Left ventricle myocardium inferior (tissue), 1 donor: ENCODE measurements at regions not wholly inside any gene's neighbourhood (a gene's known extent, or its start where the extent isn't known, plus 50 kb on each side); places are given as distances from the start of the nearest gene placed in this dataset.

ENCODE experiments used
- DNase-seq: peaks from one replicate; pipeline ENCODE4 v3.0.0-alpha.2; 2020
- H3K27ac ChIP-seq: fragments of 200-600 bp; replicated peaks from 2 replicates; pipeline ENCODE4 v1.8.0; 2021
- H3K27me3 ChIP-seq: fragments of 200-600 bp; 2 replicates; pipeline ENCODE4 v1.8.0; 2021; ENCODE audit warnings: low read depth
- H3K36me3 ChIP-seq: fragments of 200-600 bp; 2 replicates; pipeline ENCODE4 v1.8.0; 2021
- H3K4me1 ChIP-seq: fragments of 200-600 bp; 2 replicates; pipeline ENCODE4 v1.8.0; 2021
- H3K4me3 ChIP-seq: fragments of 200-600 bp; 2 replicates; pipeline ENCODE4 v1.8.0; 2021; ENCODE audit warnings: mild to moderate bottlenecking, moderate library complexity
- H3K9me3 ChIP-seq: fragments of 200-600 bp; replicated peaks from 2 replicates; pipeline ENCODE4 v1.8.0; 2021
- intact Hi-C: fragments of 100-400 bp; cut with micrococcal nuclease; formaldehyde crosslinking; loops from one replicate; pipeline ENCODE4 v1.11.0; 2022
- TF ChIP-seq, protein P1 (sequence below): fragments of 200-600 bp; IDR thresholded peaks from 2 replicates; pipeline ENCODE4 v1.8.0; 2021; ENCODE audit warnings: antibody characterized with exemption, mild to moderate bottlenecking, borderline replicate concordance
- donor health status: DM: no; HTN: yes; CAD: no; lungs with severe emphysema.

DNA sequence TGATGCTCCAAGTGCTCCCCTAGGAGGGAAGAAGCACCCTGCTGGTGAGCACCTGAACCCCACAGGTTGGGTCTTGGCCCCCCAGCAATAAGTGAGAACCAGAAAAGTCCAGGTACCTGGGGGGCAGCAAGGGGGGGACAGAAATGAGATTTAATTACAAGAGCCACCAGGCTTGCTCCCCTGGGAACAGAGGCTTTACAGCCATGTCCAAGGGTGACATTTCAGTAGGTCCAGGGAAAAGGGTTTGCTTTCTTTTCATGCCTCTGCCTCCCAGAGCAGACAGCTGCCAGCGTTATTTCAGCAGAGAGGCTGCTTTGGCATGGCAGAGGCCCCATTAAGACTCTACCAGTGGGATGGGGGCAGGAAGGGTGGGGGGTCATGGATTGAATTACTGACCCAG, 437.7 kb downstream of the BUD13 start:
- H3K9me3 ChIP-seq, result peaks cover 20% of the 10 kb centered on the region
- no peaks in the 10 kb centered on the region for H3K36me3 ChIP-seq
- H3K4me1 ChIP-seq, result no peaks in the 10 kb centered on the region
- intact Hi-C loops, result no loop called here
- DNase-seq, result no peak
- H3K27ac ChIP-seq, result no peak overlapping the region
- H3K4me3 ChIP-seq, result no peak overlapping the region
- H3K27me3 ChIP-seq, result peaks cover 21% of the 10 kb centered on the region
- TF ChIP-seq, protein P1, sequence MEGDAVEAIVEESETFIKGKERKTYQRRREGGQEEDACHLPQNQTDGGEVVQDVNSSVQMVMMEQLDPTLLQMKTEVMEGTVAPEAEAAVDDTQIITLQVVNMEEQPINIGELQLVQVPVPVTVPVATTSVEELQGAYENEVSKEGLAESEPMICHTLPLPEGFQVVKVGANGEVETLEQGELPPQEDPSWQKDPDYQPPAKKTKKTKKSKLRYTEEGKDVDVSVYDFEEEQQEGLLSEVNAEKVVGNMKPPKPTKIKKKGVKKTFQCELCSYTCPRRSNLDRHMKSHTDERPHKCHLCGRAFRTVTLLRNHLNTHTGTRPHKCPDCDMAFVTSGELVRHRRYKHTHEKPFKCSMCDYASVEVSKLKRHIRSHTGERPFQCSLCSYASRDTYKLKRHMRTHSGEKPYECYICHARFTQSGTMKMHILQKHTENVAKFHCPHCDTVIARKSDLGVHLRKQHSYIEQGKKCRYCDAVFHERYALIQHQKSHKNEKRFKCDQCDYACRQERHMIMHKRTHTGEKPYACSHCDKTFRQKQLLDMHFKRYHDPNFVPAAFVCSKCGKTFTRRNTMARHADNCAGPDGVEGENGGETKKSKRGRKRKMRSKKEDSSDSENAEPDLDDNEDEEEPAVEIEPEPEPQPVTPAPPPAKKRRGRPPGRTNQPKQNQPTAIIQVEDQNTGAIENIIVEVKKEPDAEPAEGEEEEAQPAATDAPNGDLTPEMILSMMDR, result no peak

DNA sequence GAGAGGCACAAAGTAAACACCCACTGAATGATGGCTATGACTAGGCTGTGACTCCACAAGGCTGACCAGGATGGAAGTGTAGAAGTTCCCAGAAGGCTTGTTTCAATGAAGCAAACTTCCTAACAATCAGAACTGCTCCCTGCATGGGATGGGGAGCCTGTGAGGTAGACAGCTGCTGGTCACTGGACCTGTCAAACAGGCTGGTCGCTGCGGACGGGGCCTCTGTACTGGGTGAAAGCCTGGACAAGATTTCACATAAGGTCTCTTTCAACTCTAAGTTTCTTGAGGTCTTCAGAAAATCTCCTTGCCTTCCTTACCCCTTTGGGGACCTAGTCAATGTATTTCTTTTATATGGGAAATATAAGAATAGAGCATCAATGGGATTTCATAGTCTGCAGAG, 438.2 kb downstream of the BUD13 start:
- TF ChIP-seq, protein P1, result no peak
- Histone ChIP-seq H3K27ac (no peak overlapping the region), H3K4me3 (no peak overlapping the region), H3K4me1 (peaks cover 2% of the 10 kb centered on the region), H3K9me3 (peaks cover 20% of the 10 kb centered on the region), H3K27me3 (peaks cover 21% of the 10 kb centered on the region), H3K36me3 (no peaks in the 10 kb centered on the region)
- DNase-seq, result no peak
- intact Hi-C loops, result no loop called here

DNA sequence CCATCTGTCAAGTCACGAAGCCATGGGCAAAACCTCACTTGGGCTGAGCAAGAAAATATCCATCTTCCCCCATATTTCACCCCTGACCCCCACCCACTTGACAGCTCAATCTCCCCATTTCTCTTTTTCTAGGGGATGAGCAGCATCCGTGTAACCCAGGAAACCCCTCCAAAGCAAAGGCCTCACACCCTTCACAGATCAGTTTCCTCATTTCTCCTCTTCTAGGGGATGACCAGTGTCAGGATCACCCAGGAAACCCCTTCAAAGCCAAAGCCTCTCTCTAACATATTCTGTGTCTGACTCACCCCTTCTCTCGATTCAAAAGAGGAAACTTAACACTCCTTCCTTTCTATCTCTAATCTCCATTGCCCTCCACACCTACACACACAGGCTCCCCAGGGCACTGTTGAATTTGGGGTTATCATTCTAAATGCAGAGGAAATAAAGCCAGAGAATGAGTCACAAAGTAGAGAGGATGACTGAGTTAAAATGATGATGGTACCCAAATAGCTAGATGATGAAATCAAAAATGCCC, 439.7 kb downstream of the BUD13 start:
- Histone ChIP-seq H3K36me3 (no peaks in the 10 kb centered on the region), H3K4me3 (no peak overlapping the region), H3K27ac (no peak overlapping the region), H3K9me3 (peaks cover 14% of the 10 kb centered on the region), H3K4me1 (peaks cover 3% of the 10 kb centered on the region), H3K27me3 (peaks cover 26% of the 10 kb centered on the region)
- TF ChIP-seq, protein P1, result no peak
- DNase-seq, result no peak
- intact Hi-C loops, result no loop called here

DNA sequence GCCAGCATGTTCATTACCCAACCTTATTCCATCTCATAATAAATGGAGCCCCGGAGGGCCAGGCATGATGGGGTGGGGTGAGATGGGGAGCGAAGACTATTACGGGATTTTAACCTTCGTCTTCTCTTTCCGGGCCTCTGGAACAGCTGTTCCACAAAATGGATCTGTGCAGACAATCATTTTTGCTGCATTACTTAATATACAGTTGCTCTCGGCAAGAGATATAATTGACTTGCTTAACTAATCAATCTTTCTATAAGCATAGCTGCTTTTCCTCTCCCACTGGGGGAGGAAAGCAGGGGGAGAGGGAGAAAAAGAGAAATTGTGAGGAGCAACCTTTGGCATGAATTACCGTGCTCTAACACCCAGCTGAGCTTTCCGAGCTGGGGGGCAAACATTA, 440.4 kb downstream of the BUD13 start:
- intact Hi-C loops, result no loop called here
- TF ChIP-seq, protein P1, result no peak
- H3K27ac ChIP-seq, result no peak overlapping the region

DNA sequence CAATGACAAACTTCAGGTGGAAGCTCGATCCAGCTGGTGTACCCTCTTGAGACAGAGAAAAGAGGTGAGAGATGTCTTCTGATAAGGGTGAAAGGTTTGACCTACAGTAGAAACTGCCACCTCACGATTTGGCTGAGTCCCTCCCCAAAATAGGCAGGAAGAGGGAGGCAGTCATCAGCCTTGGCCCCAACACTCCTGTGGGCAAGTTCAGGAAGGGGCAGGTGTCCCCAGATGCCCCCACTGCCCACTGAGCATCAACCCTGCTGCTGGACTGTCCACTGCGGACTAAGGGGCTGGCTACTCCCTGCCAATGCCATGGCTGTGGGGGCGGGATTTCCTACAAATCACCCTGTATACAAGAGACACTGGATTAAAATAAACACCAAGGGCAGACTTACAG, 441.4 kb downstream of the BUD13 start:
- H3K27me3 ChIP-seq, result peaks cover 19% of the 10 kb centered on the region
- no peak for DNase-seq
- H3K9me3 ChIP-seq, result no peaks in the 10 kb centered on the region

More for the DNA sequence above, 440.4 kb downstream of the BUD13 start:
- no peak overlapping the region for H3K4me3 ChIP-seq
- DNase-seq, result no peak
- peaks cover 3% of the 10 kb centered on the region for H3K4me1 ChIP-seq
- peaks cover 9% of the 10 kb centered on the region for H3K9me3 ChIP-seq
- H3K36me3 ChIP-seq, result no peaks in the 10 kb centered on the region
- H3K27me3 ChIP-seq, result peaks cover 23% of the 10 kb centered on the region

More for the DNA sequence above, 441.4 kb downstream of the BUD13 start:
- TF ChIP-seq, protein P1, result no peak
- Histone ChIP-seq H3K4me3 (no peak overlapping the region), H3K36me3 (no peaks in the 10 kb centered on the region), H3K27ac (no peak overlapping the region), H3K4me1 (peaks cover 3% of the 10 kb centered on the region)
- intact Hi-C loops, result no loop called here
